NB4 (cell line): ENCODE measurements at regions not wholly inside any gene's neighbourhood (a gene's known extent, or its start where the extent isn't known, plus 50 kb on each side); places are given as distances from the start of the nearest gene placed in this dataset.

Experiments used
- MAX ChIP-seq: IDR thresholded peaks from 2 replicates; pipeline ENCODE4 v1.6.1; 2011; ENCODE audit warnings: low read depth, low read length
- TF ChIP-seq, protein P1 (sequence below): IDR thresholded peaks from one replicate; pipeline ENCODE4 v1.5.1; 2012; ENCODE audit warnings: low read depth, low read length

DNA sequence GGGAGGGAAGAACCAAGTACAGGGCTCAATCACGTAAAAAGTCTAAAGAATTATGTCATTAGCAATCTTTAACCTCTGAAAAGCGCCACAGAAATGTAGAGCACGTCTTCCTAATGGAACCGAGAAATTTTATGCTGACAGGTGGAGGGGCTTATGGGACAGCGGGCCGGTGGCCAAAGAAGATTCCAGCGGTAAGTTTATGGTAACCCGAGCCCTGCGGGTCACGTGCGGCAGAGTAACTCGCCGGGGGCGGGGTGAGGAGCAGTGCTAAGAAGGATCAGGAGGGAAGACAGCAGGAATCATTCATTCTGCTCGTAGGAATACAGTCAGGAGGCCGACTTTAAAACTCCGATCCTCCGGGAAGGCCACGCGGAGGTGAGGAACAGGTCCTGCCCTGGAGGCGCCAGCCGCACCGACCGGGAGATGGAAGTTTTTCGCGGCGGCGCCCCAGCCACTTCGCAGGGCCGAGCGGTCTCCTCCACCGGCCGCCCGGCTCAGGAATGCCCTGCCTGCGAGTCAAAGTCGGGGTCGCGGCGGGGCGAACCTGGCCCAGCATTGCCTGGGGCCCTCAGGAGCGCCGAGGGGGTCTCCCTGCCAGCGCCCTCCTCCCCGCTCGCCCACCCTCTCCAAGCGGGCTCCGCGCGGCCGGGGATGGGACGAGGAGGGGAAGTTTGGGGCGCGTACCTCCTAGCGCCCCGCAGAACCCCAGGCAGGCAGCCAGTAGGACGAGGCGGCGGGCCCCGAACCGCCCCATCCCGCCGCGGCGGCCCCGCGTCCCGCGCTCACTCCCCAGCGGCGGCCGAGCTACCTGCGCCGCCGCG, 101.8 kb downstream of the ESM1 start:
- TF ChIP-seq, protein P1, sequence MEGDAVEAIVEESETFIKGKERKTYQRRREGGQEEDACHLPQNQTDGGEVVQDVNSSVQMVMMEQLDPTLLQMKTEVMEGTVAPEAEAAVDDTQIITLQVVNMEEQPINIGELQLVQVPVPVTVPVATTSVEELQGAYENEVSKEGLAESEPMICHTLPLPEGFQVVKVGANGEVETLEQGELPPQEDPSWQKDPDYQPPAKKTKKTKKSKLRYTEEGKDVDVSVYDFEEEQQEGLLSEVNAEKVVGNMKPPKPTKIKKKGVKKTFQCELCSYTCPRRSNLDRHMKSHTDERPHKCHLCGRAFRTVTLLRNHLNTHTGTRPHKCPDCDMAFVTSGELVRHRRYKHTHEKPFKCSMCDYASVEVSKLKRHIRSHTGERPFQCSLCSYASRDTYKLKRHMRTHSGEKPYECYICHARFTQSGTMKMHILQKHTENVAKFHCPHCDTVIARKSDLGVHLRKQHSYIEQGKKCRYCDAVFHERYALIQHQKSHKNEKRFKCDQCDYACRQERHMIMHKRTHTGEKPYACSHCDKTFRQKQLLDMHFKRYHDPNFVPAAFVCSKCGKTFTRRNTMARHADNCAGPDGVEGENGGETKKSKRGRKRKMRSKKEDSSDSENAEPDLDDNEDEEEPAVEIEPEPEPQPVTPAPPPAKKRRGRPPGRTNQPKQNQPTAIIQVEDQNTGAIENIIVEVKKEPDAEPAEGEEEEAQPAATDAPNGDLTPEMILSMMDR: no peak
- no peak for TF ChIP-seq MAX
